ENCODE measurements at regions not wholly inside any gene's neighbourhood (a gene's known extent, or its start where the extent isn't known, plus 50 kb on each side); places are given as distances from the start of the nearest gene placed in this dataset.

GRCh38 chr15:27619204-27619603, 479.9 kb downstream of the OCA2 start:
- ATAC-seq (no peak), DNase-seq (no peak)
- Mint-ChIP-seq H3K27ac (no peak overlapping the region), H3K27me3 (no peaks in the 10 kb centered on the region), H3K36me3 (ENCODE audit: low read depth) (no peaks in the 10 kb centered on the region), H3K4me3 (no peak overlapping the region), H3K9me3 (peaks cover 10% of the 10 kb centered on the region), H3K4me1 (ENCODE audit: low read depth) (no peaks in the 10 kb centered on the region)
- intact Hi-C loops (cut with micrococcal nuclease) = no loop called here
- POLR2A ChIA-PET = no interaction called here
- no peak for TF ChIP-seq CTCF (IDR thresholded peaks at IDR 0.05)
- CTCF ChIA-PET = no interaction called here

- no peak for TF ChIP-seq CTCF (IDR thresholded peaks at IDR 0.05)
- intact Hi-C loops (cut with micrococcal nuclease) = no loop called here
- ChIA-PET CTCF (no interaction called here), POLR2A (no interaction called here)
- H3K27ac Mint-ChIP-seq = no peak overlapping the region
- no peaks in the 10 kb centered on the region for H3K27me3 Mint-ChIP-seq
- H3K9me3 Mint-ChIP-seq = peaks cover 5% of the 10 kb centered on the region
- DNase-seq (no peak), ATAC-seq (no peak)
- H3K4me3 Mint-ChIP-seq = no peak overlapping the region
- no peaks in the 10 kb centered on the region for H3K36me3 Mint-ChIP-seq (ENCODE audit: low read depth)
- no peaks in the 10 kb centered on the region for H3K4me1 Mint-ChIP-seq (ENCODE audit: low read depth)
Measured at GRCh38 chr15:27617013-27617412, 482.1 kb downstream of the OCA2 start.

- TF ChIP-seq CTCF (IDR thresholded peaks at IDR 0.05) = no peak
- no peaks in the 10 kb centered on the region for H3K4me1 Mint-ChIP-seq (ENCODE audit: low read depth)
- POLR2A ChIA-PET = no interaction called here
- no peak overlapping the region for H3K4me3 Mint-ChIP-seq
- H3K36me3 Mint-ChIP-seq (ENCODE audit: low read depth) = no peaks in the 10 kb centered on the region
- intact Hi-C loops (cut with micrococcal nuclease) = no loop called here
- peaks cover 5% of the 10 kb centered on the region for H3K9me3 Mint-ChIP-seq
- no peak overlapping the region for H3K27ac Mint-ChIP-seq
- ATAC-seq (no peak), DNase-seq (no peak)
- CTCF ChIA-PET = no interaction called here
- no peaks in the 10 kb centered on the region for H3K27me3 Mint-ChIP-seq
Measured at GRCh38 chr15:27608248-27608647, 490.9 kb downstream of the OCA2 start.

- TF ChIP-seq CTCF (IDR thresholded peaks at IDR 0.05) = no peak
- ATAC-seq = no peak
- intact Hi-C loops (cut with micrococcal nuclease) = no loop called here
- Mint-ChIP-seq H3K4me1 (ENCODE audit: low read depth) (no peaks in the 10 kb centered on the region), H3K9me3 (peaks cover 6% of the 10 kb centered on the region), H3K36me3 (ENCODE audit: low read depth) (no peaks in the 10 kb centered on the region), H3K27ac (no peak overlapping the region), H3K27me3 (no peaks in the 10 kb centered on the region), H3K4me3 (no peak overlapping the region)
- ChIA-PET CTCF (no interaction called here), POLR2A (no interaction called here)
- DNase-seq = no peak
Measured at GRCh38 chr15:27601239-27601960, 497.7 kb downstream of the OCA2 start.

GRCh38 chr15:27599034-27599433, 500.1 kb downstream of the OCA2 start:
- ChIA-PET POLR2A (interaction anchor here (0.5 kb wide), 1 partner anchor 16 kb away, joined by 3 read pairs; no protein-coding TSS in a partner anchor), CTCF (no interaction called here)
- Mint-ChIP-seq H3K27me3 (no peaks in the 10 kb centered on the region), H3K9me3 (peaks cover 6% of the 10 kb centered on the region), H3K4me3 (no peak overlapping the region), H3K27ac (no peak overlapping the region), H3K4me1 (ENCODE audit: low read depth) (no peaks in the 10 kb centered on the region), H3K36me3 (ENCODE audit: low read depth) (no peaks in the 10 kb centered on the region)
- intact Hi-C loops (cut with micrococcal nuclease) = no loop called here
- ATAC-seq (no peak), DNase-seq (no peak)
- TF ChIP-seq CTCF (IDR thresholded peaks at IDR 0.05) = no peak
